ENCODE measurements at regions not wholly inside any gene's neighbourhood (a gene's known extent, or its start where the extent isn't known, plus 50 kb on each side); places are given as distances from the start of the nearest gene placed in this dataset.
"Not testable (repeated sequence)": the region's sequence is repeated elsewhere in the genome, so short reads cannot be mapped to it uniquely, and the experiment has no call there.

DNA sequence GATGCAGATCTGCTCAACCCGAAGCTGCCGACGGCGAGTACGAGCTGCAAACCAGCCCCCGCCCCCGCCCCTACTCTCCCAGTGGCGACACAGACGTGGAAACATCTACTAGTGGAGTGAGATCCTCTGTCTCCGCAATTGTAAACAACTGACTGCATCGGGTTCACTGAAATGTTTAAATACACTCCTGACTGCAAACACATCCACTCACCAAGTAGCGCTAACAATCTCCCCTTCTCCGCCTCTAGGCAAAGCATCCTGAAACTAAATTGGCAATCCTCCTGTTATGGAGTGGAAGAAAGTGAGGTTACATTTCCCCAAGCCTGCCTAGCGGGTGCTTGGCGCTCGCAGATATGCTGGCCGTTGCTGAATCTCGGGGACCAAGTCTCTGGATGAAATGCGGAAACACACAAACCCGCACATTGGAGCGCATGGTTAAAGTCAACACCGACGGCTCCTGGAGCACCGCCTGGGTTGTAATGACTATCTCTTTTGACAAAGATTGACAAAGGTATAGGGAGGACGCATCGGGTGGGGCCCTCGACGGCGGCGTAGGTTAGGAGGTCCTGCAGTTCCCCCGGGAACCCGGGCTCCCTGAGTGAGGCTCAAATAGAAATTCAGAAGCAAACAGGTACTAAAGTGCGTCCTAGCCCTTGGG is 117.0 kb upstream of the TEX13C start:
- DNase-seq: no peak

DNA sequence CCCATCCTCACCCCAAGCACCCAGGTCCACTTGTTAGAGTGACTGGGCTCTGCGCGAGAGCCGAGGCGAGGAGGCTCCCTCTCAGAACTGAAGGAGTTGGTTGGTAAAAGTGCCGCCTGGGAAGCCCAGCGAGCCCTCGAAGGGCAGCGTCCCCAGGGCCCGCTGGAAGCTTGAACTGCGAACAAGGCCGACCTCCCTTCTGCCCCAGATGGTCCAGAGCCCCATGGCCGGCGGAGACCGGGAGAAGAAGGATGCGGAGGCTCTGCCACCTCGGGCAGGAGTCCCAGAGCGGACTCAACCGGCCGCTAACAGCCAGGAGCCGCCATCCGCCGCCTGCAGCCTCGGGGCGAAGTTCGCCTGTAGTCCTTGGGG is 116.3 kb upstream of the TEX13C start:
- no peak for DNase-seq

DNA sequence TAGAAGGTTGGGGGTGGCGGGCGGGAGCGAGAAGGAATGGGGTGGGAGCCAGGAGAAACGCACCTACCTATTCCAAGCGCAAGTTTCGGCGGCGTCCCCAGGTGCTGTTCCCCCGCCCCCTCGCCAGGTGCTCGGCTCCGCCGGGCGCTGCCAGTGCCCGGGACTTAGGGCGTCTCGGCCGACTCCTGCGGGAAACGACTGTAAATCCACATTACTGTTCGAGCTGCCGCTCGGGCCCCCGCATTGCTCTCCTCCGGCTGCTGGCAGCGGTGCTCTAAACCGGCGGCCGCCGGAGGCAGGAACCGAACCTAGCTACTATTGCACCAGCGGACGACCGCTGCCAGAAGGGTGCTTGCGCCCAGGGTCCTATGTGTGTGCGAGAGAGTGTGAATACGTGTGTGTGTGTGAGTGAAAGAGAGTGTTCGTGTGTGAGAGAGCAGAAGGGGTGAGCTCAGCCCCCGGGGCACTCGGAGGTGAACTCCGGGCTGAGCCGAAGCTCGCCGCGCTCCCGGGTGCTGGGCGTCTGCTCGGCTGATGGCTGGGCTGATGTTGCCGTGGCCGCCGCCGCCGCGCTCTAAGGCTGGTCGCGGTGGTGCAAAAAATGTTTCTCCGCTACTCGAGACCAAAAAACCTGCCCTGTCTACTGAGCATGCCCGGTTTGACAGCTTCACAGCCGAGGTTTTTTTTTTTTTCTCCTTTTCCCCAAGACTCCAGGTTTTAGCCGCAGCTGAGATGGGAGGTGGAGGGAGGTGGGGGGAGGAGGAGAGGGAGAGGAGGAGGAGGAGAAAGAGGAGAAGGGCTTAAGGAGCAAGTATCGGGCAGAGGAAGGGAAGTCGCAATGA is 115.7 kb upstream of the TEX13C start:
- no peak for DNase-seq

DNA sequence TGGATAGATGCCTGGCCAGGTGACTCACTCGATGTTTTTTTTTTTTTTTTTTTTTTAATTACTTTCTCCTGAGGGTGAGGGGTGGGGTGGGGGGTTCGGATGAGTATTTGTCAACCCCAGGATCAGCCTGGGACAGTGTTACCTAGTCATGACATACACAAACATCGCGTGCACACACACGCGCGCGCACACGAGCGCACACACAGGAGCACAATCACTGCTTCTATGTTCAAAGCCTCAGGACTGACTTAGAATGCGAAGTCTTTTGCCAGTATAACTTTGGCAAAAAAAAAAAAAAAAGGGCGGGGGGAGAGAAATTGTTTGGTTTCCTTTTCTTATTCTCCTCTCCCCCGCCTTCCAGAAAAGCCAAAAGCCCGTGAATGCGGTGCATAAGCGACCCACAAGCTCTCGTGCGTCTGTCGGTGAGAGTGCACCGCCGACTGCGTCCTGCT is 115.0 kb upstream of the TEX13C start:
- DNase-seq: no peak

DNA sequence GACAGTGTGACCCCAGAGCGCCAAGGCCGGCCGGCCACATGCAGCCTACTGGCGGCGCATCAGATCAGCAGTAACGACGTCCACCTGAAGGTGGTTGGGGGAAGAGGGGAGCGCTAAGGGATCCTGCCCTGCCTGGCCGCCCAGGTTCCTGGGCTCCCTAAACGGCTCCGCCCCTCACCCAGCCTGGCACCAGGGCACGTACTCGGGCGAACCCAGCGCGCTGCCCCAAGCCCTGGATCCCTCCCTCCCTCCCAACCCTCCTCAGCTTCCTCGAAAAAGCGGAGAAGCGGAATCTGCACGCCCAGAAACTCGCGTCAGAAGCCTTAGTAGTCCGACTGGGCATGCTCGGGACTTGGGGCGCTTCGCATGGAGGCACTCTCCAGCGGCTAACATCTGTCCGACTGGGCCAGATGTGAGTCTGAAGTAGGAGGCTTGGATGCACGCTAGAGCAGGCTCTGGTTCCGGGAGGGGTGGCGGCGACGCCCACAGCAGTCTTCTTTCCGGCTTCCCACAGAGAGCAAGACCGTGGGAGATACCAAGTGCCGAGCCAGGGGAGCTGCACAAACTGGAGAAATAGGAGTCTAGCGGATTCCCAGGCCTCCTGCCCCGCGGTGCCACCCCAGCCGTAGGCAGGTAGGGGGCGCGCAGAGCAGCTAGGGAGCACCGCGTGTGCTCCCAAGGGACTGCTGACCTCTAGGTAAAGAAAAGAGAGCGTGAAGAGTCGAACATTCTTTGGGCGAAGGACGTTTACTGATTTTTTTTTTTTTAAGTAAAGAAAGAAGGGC is 114.3 kb upstream of the TEX13C start:
- peak; percentile 1 for DNase-seq

DNA sequence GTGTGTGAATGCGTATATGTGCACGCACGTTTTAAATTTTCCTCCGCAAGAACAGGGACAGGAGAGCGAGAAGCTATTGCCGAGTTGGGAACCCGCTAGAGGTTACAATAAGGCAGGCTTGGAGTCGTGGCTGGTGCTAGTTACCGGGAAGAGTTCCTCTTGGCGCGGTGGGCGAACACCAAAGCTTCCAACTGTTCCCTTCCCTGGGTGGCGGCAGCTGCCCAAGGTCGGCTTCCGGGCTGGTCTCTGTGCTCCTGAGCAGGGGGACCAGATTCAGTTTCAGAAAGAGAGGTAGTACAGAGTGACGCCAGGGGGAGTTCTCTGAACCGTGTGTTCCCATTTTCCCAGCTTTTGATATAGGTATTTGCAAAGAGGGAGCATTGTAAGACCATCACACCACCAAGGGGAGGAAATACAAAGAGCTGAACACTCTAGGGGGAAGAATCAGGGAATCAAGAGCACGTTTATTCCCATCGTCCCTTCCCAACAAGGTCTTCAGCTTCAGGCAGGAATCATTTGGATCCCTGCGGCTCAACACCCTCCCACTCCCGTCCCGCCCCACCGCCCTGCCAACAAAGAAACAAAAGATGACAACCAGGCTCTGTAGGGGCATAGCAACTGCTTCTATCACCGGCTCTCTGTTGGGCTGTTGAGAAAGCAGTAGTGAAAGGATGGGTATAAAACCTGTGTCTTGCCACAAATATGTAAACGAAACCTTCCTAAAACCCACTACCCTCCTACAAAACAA is 113.6 kb upstream of the TEX13C start:
- DNase-seq: no peak

DNA sequence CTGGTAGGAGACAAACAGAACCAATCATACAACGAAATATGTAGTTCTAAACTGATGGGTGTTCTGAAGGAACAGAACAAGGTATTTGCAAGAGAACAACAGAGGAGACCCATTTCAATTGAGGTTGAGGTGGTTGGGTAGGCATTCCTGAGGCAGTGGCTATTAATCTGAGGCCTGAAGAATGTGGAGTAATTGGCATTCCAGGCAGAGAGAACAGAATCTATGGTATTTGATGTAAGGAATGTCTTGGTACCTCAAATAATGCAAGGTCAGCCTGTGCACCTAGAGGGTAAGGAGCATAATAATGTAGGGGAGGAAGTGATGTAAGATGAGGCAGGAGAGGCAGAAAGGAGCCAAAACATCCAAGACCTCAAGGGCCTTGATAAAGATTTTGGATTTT is 109.5 kb upstream of the TEX13C start:
- no peak for DNase-seq

DNA sequence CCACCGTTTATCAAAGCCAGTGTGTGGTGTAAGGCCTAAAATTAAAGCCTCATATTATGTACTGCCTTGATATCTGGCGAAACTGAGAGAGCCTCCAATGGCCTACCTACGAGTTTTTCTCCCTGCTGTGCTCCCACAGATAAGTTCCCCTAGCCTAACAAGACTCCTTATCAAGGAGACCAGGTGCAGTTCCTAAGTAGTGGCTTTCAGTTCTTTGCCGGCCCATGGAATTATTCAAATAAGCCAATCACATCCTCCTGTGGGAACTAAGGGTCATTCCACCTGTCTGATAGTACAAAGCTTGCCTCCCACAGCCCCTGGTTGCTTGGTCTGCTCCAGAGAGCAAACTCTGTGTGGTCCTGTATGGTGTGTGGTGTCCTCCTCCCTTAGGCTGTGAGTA is 99.8 kb upstream of the TEX13C start:
- no peak for DNase-seq

DNA sequence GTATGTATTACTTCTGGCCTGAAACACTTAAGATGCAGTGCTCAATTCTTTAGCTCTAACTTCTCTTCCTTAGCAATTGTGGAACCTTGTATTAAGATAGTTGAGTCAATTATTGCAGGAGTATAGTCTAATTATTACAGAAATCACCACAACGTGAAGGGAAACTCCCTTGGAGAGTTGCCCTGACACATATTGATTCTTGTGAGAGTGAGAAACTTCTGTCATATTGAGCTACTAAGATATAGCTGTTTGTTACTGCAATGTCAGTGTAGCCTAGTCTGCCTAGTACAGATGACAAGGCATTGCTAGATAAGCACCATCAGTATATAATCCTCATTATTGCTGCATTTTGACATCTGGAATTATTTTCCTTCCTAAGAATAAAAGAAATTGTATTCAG is 82.7 kb upstream of the TEX13C start:
- no peak for DNase-seq

DNA sequence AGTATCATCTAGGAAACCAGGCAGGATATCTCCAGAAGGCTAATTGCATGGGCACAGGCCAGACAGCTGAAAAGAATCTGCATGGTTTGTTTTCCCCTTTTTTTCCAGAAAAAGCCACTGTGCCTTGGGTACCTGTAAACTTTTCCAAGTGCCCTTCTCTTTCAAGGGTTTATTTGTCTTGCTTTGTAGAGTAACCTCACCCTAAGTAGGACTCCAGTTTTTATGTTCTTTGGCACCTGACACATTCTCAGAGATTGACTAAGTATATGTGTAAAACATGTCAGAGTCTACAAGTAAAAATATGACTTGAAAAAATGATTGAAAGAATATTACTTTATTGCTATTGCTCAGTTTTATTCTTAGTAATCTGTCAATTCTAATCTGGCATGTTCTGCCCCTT is 70.7 kb upstream of the TEX13C start:
- DNase-seq: no peak

DNA sequence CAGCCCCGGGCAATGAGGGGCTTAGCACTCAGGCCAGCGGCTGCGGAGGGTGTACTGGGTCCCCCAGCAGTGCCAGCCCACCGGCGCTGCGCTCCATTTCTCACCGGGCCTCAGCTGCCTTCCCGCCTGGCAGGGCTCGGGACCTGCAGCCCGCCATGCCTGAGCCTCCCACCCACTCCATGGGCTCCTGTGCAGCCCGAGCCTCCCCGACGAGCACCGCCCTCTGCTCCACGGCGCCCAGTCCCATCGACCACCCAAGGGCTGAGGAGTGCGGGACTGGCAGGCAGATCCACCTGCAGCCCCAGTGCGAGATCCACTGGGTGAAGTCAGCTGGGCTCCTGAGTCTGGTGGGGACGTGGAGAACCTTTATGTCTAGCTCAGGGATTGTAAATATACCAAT is 63.9 kb upstream of the TEX13C start:
- not testable (repeated sequence) for DNase-seq

DNA sequence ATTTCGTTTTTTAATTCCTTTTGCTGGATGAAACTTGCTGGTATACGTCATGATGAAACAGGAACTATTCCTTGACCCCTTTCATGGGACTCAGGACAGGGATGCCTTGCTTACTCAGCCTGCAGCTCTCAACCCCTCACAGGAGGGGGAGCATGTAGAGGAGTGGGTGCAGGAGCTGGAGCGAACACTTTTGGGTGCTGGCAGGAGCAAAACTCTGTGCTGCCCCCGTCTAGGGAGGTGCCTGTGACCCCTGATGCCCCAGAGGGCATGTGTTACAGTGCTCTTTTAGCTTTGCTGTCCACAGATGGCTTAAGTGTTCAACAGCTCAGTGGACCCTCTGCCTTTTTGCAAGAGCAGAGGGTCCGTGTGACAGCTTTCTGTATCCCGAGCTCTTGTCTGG is 56.8 kb upstream of the TEX13C start:
- no peak for DNase-seq

DNA sequence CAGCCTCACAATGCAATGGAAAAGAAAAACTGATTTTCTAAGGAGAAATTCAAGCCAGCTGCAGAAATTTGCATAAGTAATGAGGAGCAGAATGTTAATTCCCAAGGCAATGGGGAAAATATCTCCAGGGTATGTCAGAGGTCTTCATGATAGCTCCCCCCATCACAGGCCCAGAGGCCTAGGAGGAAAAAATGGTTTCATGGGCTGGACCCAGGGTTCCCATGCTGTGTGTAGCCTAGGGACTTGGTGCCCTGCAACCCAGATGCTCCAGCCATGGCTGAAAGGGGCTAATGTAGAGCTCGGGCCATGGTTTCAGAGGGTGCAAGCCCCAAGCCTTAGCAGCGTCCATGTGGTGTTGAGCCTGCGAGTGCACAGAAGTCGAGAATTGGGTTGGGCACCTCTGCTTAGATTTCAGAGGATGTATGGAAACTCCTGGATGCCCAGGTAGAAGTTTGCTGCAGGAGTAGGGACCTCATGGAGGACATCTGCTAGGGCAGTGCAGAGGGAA is 53.5 kb upstream of the TEX13C start:
- DNase-seq: no peak

All from CD4-positive, alpha-beta T cell treated with Interleukin-12 subunit alpha and Interleukin-12 subunit beta, for 1 hour (primary cell).